Transverse colon (tissue), 4 donors: ENCODE measurements at regions not wholly inside any gene's neighbourhood (a gene's known extent, or its start where the extent isn't known, plus 50 kb on each side); places are given as distances from the start of the nearest gene placed in this dataset.

Experiments
- DNase-seq: peaks from one replicate; pipeline ENCODE4 v3.0.0-alpha.2; 2019
- H3K27ac ChIP-seq, 4 donors: fragments of 200-600 bp; sonication (generic); 2 replicates each; pipeline ENCODE4 v1.5.1; 2016 to 2018; ENCODE audit warnings: inconsistent platforms in 4 of 4
- H3K27me3 ChIP-seq: fragments of 200-600 bp; sonication (generic); 2 replicates; pipeline ENCODE4 v1.5.1; 2017; ENCODE audit warnings: inconsistent platforms
- H3K36me3 ChIP-seq, 4 donors: fragments of 200-600 bp; sonication (generic); 2 replicates each; pipeline ENCODE4 v1.5.1; 2017 to 2019; ENCODE audit warnings: inconsistent platforms in 4 of 4
- H3K4me1 ChIP-seq, 4 donors: fragments of 200-600 bp; sonication (generic); 2 replicates each; pipeline ENCODE4 v1.5.1; 2017 to 2020; ENCODE audit warnings: inconsistent platforms in 4 of 4
- H3K4me3 ChIP-seq, 4 donors: fragments of 200-600 bp; sonication (generic); 1 replicate in 1 of 4; 2 replicates in 3 of 4; pipeline versions ENCODE4 v1.5.1 to v1.6.1; 2017 to 2019; ENCODE audit warnings: inconsistent platforms in 4 of 4
- H3K9me3 ChIP-seq, 2 donors: fragments of 200-600 bp; sonication (generic); 2 replicates each; pipeline ENCODE4 v1.5.1; 2017 to 2019; ENCODE audit warnings: inconsistent platforms in 2 of 2
- EP300 ChIP-seq: sonication (generic); formaldehyde crosslinking; IDR thresholded peaks from one replicate; pipeline ENCODE4 v1.6.1; 2017; ENCODE audit warnings: antibody characterized with exemption, low read depth
- POLR2A ChIP-seq: fragments of 450-650 bp; IDR thresholded peaks from one replicate; pipeline ENCODE4 v1.6.1; 2016; ENCODE audit warnings: antibody characterized with exemption, mild to moderate bottlenecking, moderate library complexity
- POLR2AphosphoS5 ChIP-seq, 3 donors: sonication (generic); formaldehyde crosslinking; IDR thresholded peaks; one replicate each; pipeline ENCODE4 v1.6.1; 2016; ENCODE audit warnings: antibody characterized with exemption in 3 of 3
- WGBS, 2 donors: methylation state at CpG; one replicate each; pipeline ENCODE4 v1.1.5; 2018; ENCODE audit warnings: low coverage in 1 of 2; 5-methylcytosine and 5-hydroxymethylcytosine counted together
- in situ Hi-C, 4 donors: fragments of 200-750 bp; cut with MboI; loops; one replicate each; pipeline versions ENCODE4 v1.15.0 to v1.15.1; 2017; ENCODE audit warnings: low sequenced_read_pairs in 3 of 4, low pct_ligation_motif_present in 1 of 4, low pct_unique_long_range_greater_than_20kb in 1 of 4
- intact Hi-C: fragments of 100-400 bp; cut with DNase I; formaldehyde crosslinking; loops from one replicate; pipeline ENCODE4 v1.15.1; 2023; ENCODE audit warnings: low total_unique reads
- TF ChIP-seq, protein P1 (sequence below), 5 experiments: fragments of 200-600 bp in 3 of 5; fragments of 450-650 bp in 2 of 5; sonication (generic) in 3 of 5; IDR thresholded peaks; 1 replicate in 2 of 5; 2 replicates in 3 of 5; pipeline ENCODE4 v1.5.1; 2016 to 2017; ENCODE audit warnings: antibody characterized with exemption in 5 of 5, inconsistent platforms in 3 of 5, mild to moderate bottlenecking in 2 of 5, moderate library complexity in 1 of 5

DNA sequence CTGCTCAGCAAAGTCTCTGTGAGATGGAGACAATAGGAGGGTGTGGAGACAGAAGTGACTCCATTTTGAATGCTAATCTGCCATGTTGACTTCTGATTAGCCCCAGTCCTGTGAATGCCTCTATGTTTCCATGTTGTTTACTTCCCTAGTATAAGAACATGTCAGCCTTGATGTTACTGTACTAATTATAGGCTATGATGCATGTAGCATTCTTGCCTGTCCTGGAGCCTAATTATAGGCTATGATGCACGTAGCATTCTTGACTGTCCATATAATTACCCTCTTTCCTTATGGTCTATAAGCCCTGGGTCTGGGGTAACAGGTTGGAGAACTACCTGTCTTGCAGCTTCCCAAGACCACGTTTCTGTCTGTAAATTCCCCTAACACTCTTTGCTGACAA, 353.3 kb upstream of the CLINT1 start:
- Histone ChIP-seq H3K4me3 (no peak overlapping the region), H3K4me1 (no peaks in the 10 kb centered on the region), H3K27me3 (no peaks in the 10 kb centered on the region), H3K27ac (no peak overlapping the region), H3K36me3 (no peaks in the 10 kb centered on the region), H3K9me3 (no peaks in the 10 kb centered on the region)
- DNase-seq = no peak
- WGBS, 2 donors = 72 to 80% methylated on average over 1 to 2 of the region's 2 CpGs
- TF ChIP-seq POLR2AphosphoS5 (IDR thresholded peaks at IDR 0.05) (no peak), EP300 (no peak), POLR2A (no peak)
- TF ChIP-seq, protein P1, sequence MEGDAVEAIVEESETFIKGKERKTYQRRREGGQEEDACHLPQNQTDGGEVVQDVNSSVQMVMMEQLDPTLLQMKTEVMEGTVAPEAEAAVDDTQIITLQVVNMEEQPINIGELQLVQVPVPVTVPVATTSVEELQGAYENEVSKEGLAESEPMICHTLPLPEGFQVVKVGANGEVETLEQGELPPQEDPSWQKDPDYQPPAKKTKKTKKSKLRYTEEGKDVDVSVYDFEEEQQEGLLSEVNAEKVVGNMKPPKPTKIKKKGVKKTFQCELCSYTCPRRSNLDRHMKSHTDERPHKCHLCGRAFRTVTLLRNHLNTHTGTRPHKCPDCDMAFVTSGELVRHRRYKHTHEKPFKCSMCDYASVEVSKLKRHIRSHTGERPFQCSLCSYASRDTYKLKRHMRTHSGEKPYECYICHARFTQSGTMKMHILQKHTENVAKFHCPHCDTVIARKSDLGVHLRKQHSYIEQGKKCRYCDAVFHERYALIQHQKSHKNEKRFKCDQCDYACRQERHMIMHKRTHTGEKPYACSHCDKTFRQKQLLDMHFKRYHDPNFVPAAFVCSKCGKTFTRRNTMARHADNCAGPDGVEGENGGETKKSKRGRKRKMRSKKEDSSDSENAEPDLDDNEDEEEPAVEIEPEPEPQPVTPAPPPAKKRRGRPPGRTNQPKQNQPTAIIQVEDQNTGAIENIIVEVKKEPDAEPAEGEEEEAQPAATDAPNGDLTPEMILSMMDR (IDR thresholded peaks at IDR 0.05) = no peak
- in situ Hi-C loops = no loop called here
- intact Hi-C loops = no loop called here

DNA sequence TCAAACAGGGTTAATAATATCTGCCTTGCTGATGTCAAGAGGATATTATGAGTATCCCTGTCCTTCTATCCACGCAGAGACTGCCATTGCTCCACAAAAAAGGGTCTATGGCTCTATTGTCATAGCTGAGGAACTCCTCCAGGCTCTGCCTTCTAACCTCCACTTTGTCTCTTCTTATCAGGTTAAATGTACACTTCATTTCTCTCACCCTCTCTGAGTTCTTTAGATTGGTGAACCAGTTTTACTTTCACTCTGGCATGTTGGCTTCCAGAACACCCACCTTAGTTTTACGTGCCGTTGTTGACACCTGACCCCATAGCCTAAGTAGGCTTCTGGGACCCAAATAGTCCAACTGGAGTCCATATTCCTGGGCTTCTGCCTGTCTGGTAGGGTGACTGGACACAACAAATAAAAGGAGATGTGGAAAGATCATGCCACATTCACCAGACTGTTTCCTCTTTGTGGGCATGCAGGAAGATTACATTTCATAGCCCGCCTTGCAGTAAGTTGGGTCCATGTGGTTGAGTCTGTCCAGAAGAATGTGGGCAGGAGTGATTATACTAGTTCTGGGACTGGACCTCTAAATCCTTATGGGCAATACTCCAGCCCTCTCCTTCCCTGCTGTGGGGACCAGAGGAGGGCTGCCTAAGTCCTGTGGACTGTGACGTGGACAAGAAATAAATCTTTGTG, 350.4 kb upstream of the CLINT1 start:
- Histone ChIP-seq H3K4me3 (no peak overlapping the region), H3K36me3 (no peaks in the 10 kb centered on the region), H3K27ac (no peak overlapping the region), H3K27me3 (no peaks in the 10 kb centered on the region), H3K9me3 (no peaks in the 10 kb centered on the region), H3K4me1 (no peaks in the 10 kb centered on the region)
- DNase-seq = no peak
- intact Hi-C loops (no loop called here), in situ Hi-C loops (no loop called here)
- WGBS, 2 donors = 83% methylated on average over 5 of the region's 5 CpGs; no CpG with 5 or more reads in 1 of the 2 donors
- TF ChIP-seq, protein P1 (IDR thresholded peaks at IDR 0.05) = no peak
- no peak for TF ChIP-seq POLR2AphosphoS5 (IDR thresholded peaks at IDR 0.05)
- no peak for TF ChIP-seq POLR2A
- TF ChIP-seq EP300 = no peak

GRCh38 chr5:158207733-158208132, 348.8 kb upstream of the CLINT1 start:
- Histone ChIP-seq H3K36me3 (no peaks in the 10 kb centered on the region), H3K4me1 (no peaks in the 10 kb centered on the region), H3K27ac (no peak overlapping the region), H3K9me3 (no peaks in the 10 kb centered on the region), H3K4me3 (no peak overlapping the region), H3K27me3 (no peaks in the 10 kb centered on the region)
- TF ChIP-seq POLR2AphosphoS5 (IDR thresholded peaks at IDR 0.05) (no peak), POLR2A (no peak), EP300 (no peak)
- TF ChIP-seq, protein P1 (IDR thresholded peaks at IDR 0.05) = no peak
- WGBS, 2 donors = 80 to 95% methylated on average over 1 to 10 of the region's 10 CpGs
- in situ Hi-C loops (no loop called here), intact Hi-C loops (no loop called here)
- no peak for DNase-seq

GRCh38 chr5:158205992-158206391, 347.0 kb upstream of the CLINT1 start:
- intact Hi-C loops = no loop called here
- DNase-seq = no peak
- no peak overlapping the region for H3K4me3 ChIP-seq
- H3K4me1 ChIP-seq = no peaks in the 10 kb centered on the region
- H3K27me3 ChIP-seq = no peaks in the 10 kb centered on the region
- TF ChIP-seq, protein P1 (IDR thresholded peaks at IDR 0.05) = no peak
- TF ChIP-seq POLR2AphosphoS5 (IDR thresholded peaks at IDR 0.05) (no peak), EP300 (no peak), POLR2A (no peak)
- no peaks in the 10 kb centered on the region for H3K36me3 ChIP-seq
- WGBS, 2 donors = 84 to 100% methylated on average over 2 of the region's 2 CpGs
- in situ Hi-C loops = no loop called here
- no peak overlapping the region for H3K27ac ChIP-seq
- H3K9me3 ChIP-seq = no peaks in the 10 kb centered on the region
